HepG2 (cell line): ENCODE measurements at regions not wholly inside any gene's neighbourhood (a gene's known extent, or its start where the extent isn't known, plus 50 kb on each side); places are given as distances from the start of the nearest gene placed in this dataset.
"Not testable (repeated sequence)": the region's sequence is repeated elsewhere in the genome, so short reads cannot be mapped to it uniquely, and the experiment has no call there.

Experiments used
- ATAC-seq: fragments of 200-7000 bp; cut with Tn5 transposase; 3 replicates; pipeline ENCODE4 v1.9.1; 2020; ENCODE audit warnings: mild to moderate bottlenecking, moderate library complexity
- BruUV-seq: library from RNA; stranded (reverse); fragments of 400-500 nt; replicated peaks from 2 replicates; lab custom pipeline; 2021; lab: Mats Ljungman, UMichigan
- CTCF ChIA-PET: fragments of 300-600 bp; formaldehyde crosslinking; extraction: SDS; loops from one replicate; lab custom pipeline; 2021; ENCODE audit warnings: low total read pairs, inconsistent platforms, low intra/inter-chr PET ratio; lab: Yijun Ruan, JAX
- POLR2A ChIA-PET: fragments of 350-600 bp; sonication (Branson Sonifier 250); formaldehyde crosslinking; loops from one replicate; lab custom pipeline; 2020; ENCODE audit warnings: antibody characterized with exemption, inconsistent platforms; lab: Yijun Ruan, JAX
- DNase-seq: peaks from one replicate; pipeline ENCODE4 v3.0.0-alpha.2; 2015; ENCODE audit warnings: low spot score
- FAIRE-seq: peaks from 3 replicates; lab custom pipeline; 2011; peaks lifted over from hg19 to GRCh38; lab: Jason Lieb, UNC
- H2AFZ ChIP-seq: one replicate; pipeline ENCODE4 v1.6.1; 2011; ENCODE audit warnings: low read length, inconsistent platforms
- H3K27ac ChIP-seq: fragments of 300-600 bp; 3 replicates; pipeline ENCODE4 v1.8.0; 2011; ENCODE audit warnings: mixed run types, mild to moderate bottlenecking, mixed read lengths, low read length, inconsistent platforms; ENCODE audit not compliant: insufficient read depth; ENCODE audit errors: extremely low read length
- H3K27me3 ChIP-seq, 2 experiments: fragments of 200-600 bp in 1 of 2; 2 replicates in 1 of 2; 3 replicates in 1 of 2; pipeline versions ENCODE4 v1.6.0 to v1.8.0; 2011; ENCODE audit warnings: low read length in 2 of 2, mild to moderate bottlenecking in 2 of 2, moderate library complexity in 2 of 2, inconsistent platforms in 1 of 2; ENCODE audit not compliant: insufficient read depth in 2 of 2, control insufficient read depth in 1 of 2
- H3K36me3 ChIP-seq, 2 experiments: fragments of 200-600 bp in 1 of 2; replicated peaks in 1 of 2; 2 replicates in 1 of 2; 3 replicates in 1 of 2; pipeline versions ENCODE4 v1.5.1 to v1.8.0; 2011; ENCODE audit warnings: low read length in 2 of 2, inconsistent platforms in 1 of 2; ENCODE audit not compliant: insufficient read depth in 2 of 2, control insufficient read depth in 1 of 2
- H3K4me1 ChIP-seq: 2 replicates; pipeline ENCODE4 v1.5.1; 2012; ENCODE audit warnings: low read length, inconsistent platforms; ENCODE audit not compliant: insufficient read depth
- H3K4me2 ChIP-seq: 2 replicates; pipeline ENCODE4 v1.6.0; 2011; ENCODE audit warnings: low read depth, low read length, inconsistent platforms
- H3K4me3 ChIP-seq, 3 experiments: fragments of 200-600 bp in 1 of 3; sonication (generic), shearing (Covaris generic) in 1 of 3; replicated peaks in 1 of 3; 2 replicates each; pipeline ENCODE4 v1.5.1; 2011 to 2016; ENCODE audit warnings: low read length in 3 of 3, inconsistent platforms in 2 of 3, low read depth in 2 of 3, mild to moderate bottlenecking in 2 of 3, control low read depth in 1 of 3, mixed read lengths in 1 of 3; ENCODE audit not compliant: insufficient read depth in 1 of 3
- H3K79me2 ChIP-seq: one replicate; pipeline ENCODE4 v1.6.1; 2011; ENCODE audit warnings: low read length, inconsistent platforms; ENCODE audit not compliant: insufficient read depth
- H3K9ac ChIP-seq: 2 replicates; pipeline ENCODE4 v1.6.0; 2011; ENCODE audit warnings: mild to moderate bottlenecking, low read depth, low read length, inconsistent platforms; ENCODE audit not compliant: insufficient read depth
- H3K9me3 ChIP-seq: 2 replicates; pipeline ENCODE4 v1.5.1; 2012; ENCODE audit warnings: mild to moderate bottlenecking, low read length
- H4K20me1 ChIP-seq: 2 replicates; pipeline ENCODE4 v1.6.0; 2011; ENCODE audit warnings: inconsistent platforms, mild to moderate bottlenecking, low read length, moderate library complexity; ENCODE audit not compliant: insufficient read depth
- CREM ChIP-seq, 2 experiments: sonication (generic) in 1 of 2; formaldehyde crosslinking in 1 of 2; IDR thresholded peaks; 2 replicates each; pipeline versions ENCODE4 v1.4.0 to v1.6.1; 2016 to 2020; ENCODE audit warnings: antibody characterized with exemption in 1 of 2, mild to moderate bottlenecking in 1 of 2, missing genetic modification reagents in 1 of 2
- HHEX ChIP-seq: IDR thresholded peaks from 2 replicates; pipeline ENCODE4 v1.6.1; 2016; ENCODE audit warnings: control low read depth
- HINFP ChIP-seq: sonication (generic); formaldehyde crosslinking; IDR thresholded peaks from 2 replicates; pipeline ENCODE4 v1.4.0; 2020; ENCODE audit warnings: low read depth, mild to moderate bottlenecking, missing genetic modification reagents
- POLR2AphosphoS2 ChIP-seq: IDR thresholded peaks from 2 replicates; pipeline ENCODE4 v1.6.1; 2011; ENCODE audit warnings: low read depth, low read length, improper control_type of control experiment
- ZNF616 ChIP-seq: sonication (generic); formaldehyde crosslinking; IDR thresholded peaks from 2 replicates; pipeline ENCODE4 v1.5.0; 2020; ENCODE audit warnings: low read depth, mild to moderate bottlenecking, missing genetic modification reagents
- ZNF788 ChIP-seq: sonication (generic); formaldehyde crosslinking; IDR thresholded peaks from 2 replicates; pipeline ENCODE4 v1.5.0; 2020; ENCODE audit warnings: mild to moderate bottlenecking, missing genetic modification reagents, borderline replicate concordance
- ZNF83 ChIP-seq: sonication (generic); formaldehyde crosslinking; IDR thresholded peaks from 2 replicates; pipeline ENCODE4 v1.4.0; 2020; ENCODE audit warnings: missing genetic modification reagents, mild to moderate bottlenecking, borderline replicate concordance
- WGBS: methylation state at CpG from one replicate; pipeline ENCODE4 v1.1.6; 2017; ENCODE audit warnings: low lambda C conversion rate; 5-methylcytosine and 5-hydroxymethylcytosine counted together
- in situ Hi-C: cut with HindIII; loops from 2 replicates; pipeline ENCODE4 v1.10.0; 2017; ENCODE audit warnings: low pct_unique_long_range_greater_than_20kb; ENCODE audit not compliant: extremely low pct_ligation_motif_present
- intact Hi-C: fragments of 100-400 bp; cut with micrococcal nuclease; formaldehyde crosslinking; loops from one replicate; pipeline ENCODE4 v1.10.0; 2022; ENCODE audit not compliant: unreplicated experiment

GRCh38 chr4:189235599-189235998 lies 705.1 kb upstream of the FRG1 start (continued):
- TF ChIP-seq ZNF616 (no peak), ZNF788 (no peak), CREM (IDR thresholded peaks at IDR 0.05) (no peak), CREM (CRISPR knock-in tag; IDR thresholded peaks at IDR 0.05) (no peak), HINFP (CRISPR knock-in tag) (no peak), ZNF83 (no peak), POLR2AphosphoS2 (no peak), HHEX (CRISPR knock-in tag) (no peak)

- H3K27me3 ChIP-seq, H3K4me2 ChIP-seq, H3K79me2 ChIP-seq, CTCF ChIA-PET, POLR2A ChIA-PET, H3K4me3 ChIP-seq, DNase-seq, H4K20me1 ChIP-seq, BruUV-seq, H2AFZ ChIP-seq, intact Hi-C loops, H3K9ac ChIP-seq, H3K36me3 ChIP-seq, FAIRE-seq, H3K4me1 ChIP-seq, H3K27ac ChIP-seq, ATAC-seq, in situ Hi-C loops, H3K9me3 ChIP-seq: not testable (repeated sequence)
- 98% methylated on average over 7 of the region's 28 CpGs for WGBS
Measured at GRCh38 chr4:189236321-189236720, 704.4 kb upstream of the FRG1 start.
